Neural progenitor cell (in vitro differentiated cells): ENCODE measurements at regions not wholly inside any gene's neighbourhood (a gene's known extent, or its start where the extent isn't known, plus 50 kb on each side); places are given as distances from the start of the nearest gene placed in this dataset.

Experiments
- CTCF ChIP-seq: fragments of 200-600 bp; sonication (generic); IDR thresholded peaks from 2 replicates; pipeline ENCODE4 v1.5.1; 2017; ENCODE audit warnings: antibody characterized with exemption, mild to moderate bottlenecking
- EZH2 ChIP-seq: fragments of 200-600 bp; sonication (generic); IDR thresholded peaks from 2 replicates; pipeline ENCODE4 v1.6.1; 2017; ENCODE audit warnings: antibody characterized with exemption, mild to moderate bottlenecking, moderate library complexity
- EZH2phosphoT487 ChIP-seq: fragments of 200-600 bp; sonication (generic); IDR thresholded peaks from 2 replicates; pipeline ENCODE4 v1.6.1; 2017; ENCODE audit warnings: antibody characterized with exemption

DNA sequence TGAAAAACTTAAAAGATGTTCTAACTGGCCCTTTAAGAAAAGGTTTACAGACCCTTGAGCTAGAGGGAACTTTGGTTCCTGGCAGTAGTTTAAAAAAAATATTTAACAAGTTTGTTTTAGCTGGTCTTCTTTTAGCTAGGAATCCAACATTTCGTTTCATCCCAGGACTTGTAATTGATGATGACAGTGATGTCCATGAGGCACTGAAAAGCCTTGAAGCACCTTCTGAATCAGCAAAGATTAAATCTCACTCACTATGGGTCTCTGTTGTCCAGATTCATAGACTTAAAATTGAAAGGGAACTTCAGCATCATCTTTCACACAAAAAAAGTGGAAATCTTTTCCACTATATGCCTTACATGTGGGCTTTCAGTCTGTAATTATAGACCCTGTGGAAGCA lies 102.9 kb upstream of the ETAA1 start:
- no peak for TF ChIP-seq CTCF
- no peak for TF ChIP-seq EZH2
- TF ChIP-seq EZH2phosphoT487, result no peak
